Activated CD4-positive, alpha-beta T cell treated with anti-CD3 and anti-CD28 coated beads, Interleukin-2, Interleukin-4, amounts not matched to agents 100 ng/mL and 50 ng/mL, durations not matched to agents 16 hours and 8 hours (primary cell): ENCODE measurements at regions not wholly inside any gene's neighbourhood (a gene's known extent, or its start where the extent isn't known, plus 50 kb on each side); places are given as distances from the start of the nearest gene placed in this dataset.

ENCODE experiments used
- DNase-seq: peaks from one replicate; pipeline ENCODE4 v3.0.0-alpha.2; 2020; ENCODE audit warnings: low spot score

DNA sequence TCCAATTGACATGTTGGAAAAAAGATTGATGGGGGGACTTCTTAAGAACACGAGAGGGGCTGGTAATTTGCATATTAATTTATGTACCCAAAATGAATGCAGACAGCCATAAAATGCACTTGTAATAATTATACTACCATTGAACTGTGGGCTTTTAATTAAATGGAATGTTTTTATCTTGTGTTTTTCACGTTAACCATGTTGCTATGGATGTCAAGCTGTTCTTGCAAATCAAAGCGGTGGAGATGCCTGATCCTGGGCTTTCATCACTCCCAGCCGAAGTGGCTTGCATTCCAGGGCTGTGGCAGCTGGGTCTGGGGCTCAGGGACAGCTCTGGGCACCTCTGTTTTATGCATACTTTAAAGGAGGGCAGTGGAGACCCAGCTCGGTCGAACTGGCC, 179.4 kb upstream of the TMTC4 start:
- DNase-seq: no peak

DNA sequence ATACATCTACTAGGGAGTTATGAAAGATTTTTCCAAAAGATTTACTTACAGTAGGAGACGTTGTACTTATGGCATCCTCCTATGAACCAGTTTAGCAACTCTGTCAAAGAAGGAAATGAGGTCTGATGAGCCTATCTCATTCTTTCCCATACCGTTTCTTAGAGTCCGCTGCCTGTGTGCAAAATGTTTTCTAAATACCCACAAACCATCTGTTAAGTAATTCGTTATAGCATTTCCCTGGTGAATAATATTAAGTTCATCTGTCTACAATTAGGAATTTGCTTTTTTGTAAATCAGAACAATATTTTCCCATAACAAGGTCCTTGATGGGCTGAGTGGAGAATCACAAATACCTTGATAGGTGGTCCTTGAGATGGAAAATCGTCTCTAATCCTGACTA, 178.8 kb upstream of the TMTC4 start:
- no peak for DNase-seq

DNA sequence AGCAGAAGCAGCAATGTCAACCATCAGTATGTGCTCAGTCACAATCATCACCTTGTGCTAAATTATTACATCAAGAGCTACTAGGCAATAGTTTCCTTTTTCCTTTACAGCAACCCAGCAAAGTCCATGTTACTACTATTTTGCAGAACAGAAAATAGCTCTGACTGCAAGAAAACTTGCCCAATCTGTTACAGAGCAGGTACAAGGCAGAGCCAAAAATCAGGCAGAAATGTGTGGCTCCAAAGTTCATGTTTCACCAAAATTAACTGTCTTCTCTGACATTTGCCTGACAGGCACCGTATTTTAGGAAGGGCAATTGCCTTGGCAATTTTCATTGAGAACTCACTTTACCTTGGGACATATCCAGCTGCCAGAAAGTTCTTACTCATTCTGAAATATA, 177.6 kb upstream of the TMTC4 start:
- no peak for DNase-seq

DNA sequence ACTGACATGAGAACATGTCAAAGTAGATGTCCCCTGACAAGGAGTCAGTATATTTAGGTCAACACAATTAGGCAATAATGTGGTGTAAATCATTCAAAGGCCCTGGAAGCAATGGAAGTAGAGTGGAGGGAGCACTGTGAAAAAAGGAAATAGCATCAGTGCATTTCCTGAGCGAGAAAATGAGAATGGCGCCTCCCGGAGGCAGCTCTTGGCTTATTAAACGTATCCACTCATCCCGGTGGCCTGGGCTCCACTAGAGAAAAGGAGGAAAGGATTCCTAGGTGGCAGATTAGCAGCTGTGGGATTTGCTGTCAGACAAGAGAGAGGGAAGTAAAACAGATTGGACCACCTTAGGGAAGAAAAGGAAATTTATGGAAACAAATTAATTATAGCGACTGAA, 173.7 kb upstream of the TMTC4 start:
- no peak for DNase-seq

DNA sequence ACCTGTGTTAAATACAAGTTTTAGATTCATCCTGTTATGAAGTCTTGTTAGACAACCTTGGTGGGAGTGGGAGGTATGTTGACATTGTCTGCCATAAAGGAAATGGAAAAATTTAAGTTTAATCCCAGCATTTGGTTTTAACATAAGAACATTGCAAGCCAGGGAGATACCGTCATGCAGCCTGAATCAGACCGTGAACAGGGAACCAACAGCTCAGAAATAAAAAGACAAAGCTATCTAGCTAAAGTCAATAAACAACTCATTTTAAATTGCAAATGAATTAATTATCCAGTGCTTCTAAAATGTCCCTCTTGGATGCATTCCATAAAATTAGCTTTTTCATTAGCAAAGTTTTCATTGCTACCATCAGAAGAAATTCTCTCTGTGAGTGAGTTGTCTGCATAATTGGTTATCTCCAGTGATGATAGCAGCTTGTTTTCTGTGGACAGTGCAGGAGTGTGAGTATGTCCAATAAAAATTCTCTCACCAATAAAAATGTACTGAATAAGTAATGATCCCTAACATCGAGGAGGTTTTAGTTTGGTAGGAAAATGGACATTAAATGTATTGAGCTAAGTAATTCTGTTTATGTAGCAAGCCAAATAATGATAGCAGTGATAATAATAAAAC, 170.6 kb upstream of the TMTC4 start:
- no peak for DNase-seq

DNA sequence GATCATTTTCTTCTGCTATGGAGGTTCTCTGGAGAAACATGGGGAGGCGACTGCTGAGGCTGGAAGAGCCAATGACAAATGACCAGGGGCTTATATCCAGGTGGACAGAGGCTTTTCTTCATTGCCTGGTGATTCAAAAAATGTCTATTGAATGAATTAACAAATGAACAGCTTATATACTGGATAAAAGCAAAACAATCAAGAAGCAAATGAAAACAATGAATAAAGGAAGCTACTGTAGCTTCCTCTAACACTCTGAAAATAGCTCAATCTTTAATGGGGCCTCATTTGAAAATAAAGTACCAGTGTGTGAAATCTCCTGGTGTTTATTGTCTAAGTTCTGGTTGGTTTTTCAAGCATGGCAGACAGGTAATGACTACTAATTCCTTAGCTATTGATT, 167.5 kb upstream of the TMTC4 start:
- no peak for DNase-seq

DNA sequence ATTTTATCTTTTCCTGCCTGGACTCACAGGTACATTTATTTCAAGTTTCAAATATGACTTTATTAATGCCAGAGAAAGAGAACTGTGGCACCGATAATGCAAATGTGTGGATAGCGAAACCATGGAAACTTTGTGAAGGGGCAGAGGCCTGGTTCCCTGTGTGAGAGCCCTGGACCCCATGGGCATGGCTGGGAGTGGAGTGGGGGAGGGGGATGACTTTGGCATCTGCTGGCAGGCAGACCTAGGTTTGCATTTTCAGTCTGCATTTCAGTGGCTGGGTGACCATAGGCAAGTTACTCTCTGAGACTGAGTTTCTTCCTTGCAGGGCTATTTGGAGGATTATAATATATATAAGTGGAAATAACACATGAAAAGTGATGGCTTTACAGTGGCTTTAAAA, 163.8 kb upstream of the TMTC4 start:
- no peak for DNase-seq

DNA sequence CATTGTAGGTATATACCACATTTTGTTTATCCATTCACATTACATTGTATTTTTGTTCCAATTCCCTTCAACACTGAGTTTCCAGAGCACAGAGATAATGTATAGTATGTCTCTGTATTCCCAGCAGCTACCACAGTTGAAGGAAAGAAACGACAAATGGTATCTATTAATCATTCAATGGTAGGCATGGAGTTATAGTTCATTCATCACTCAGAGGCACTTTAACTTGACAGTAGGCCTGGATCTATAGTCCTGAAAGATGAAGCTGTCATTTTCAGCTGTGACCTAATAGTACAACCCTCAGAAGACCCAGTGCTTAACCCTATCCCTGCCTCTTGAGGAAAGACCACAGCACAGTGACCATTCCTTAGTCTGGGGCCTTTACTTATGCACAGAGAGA, 163.0 kb upstream of the TMTC4 start:
- DNase-seq: no peak

DNA sequence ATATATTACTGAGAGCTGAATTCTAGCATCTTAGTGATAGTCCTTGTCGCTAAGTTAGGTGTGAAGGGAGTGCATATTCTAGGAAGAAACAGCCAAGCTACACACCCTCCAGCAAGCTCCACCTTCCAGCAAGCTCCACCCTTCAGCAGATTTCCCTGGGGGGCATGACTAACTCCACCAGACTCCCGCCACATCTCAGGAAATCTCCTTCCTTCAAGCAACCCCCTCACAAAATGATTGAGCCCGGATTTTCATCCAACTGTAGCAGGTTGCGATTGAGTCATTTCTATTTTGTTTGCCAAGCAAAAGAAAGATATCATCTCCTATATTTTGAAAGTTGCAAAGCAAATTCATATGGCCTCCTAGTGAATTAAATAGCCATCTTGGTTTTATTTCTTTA, 162.1 kb upstream of the TMTC4 start:
- DNase-seq: no peak

DNA sequence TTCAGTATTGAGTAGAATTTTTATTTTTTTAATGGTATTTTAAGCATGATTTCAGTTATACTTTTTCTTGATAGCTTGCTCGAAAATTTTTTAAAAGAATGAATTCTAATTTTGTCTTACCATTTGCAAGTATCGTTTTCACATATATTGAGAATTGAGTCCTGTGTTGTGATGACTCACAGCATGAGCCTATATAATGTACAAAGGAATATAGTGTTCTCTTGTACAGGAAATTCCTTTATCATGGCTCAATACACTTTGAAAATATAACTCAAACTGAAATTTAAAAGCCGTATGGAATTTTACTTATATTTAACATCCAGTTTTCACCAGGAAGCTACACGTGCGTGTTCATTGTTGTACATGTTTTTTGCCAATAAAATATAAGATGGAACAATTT, 161.1 kb upstream of the TMTC4 start:
- no peak for DNase-seq

DNA sequence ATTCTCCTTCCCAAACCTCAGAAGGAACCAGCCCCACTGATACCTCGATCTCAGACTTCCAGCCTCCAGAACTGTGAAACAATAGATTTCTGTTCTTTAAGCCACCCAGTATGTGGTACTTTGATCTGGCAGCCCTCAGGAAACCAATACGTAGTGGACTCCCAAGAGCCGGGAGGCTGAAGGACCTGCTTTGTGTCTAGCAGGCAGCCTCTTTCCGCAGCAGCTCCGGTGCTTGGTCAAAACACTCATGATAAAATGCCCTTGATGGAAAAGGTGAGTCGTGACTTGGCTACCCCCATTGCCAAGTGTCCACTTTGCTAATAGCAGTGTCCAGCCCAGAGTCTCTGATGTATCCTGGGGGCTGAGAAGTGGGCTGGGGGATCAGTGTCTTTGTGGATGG, 158.8 kb upstream of the TMTC4 start:
- no peak for DNase-seq

DNA sequence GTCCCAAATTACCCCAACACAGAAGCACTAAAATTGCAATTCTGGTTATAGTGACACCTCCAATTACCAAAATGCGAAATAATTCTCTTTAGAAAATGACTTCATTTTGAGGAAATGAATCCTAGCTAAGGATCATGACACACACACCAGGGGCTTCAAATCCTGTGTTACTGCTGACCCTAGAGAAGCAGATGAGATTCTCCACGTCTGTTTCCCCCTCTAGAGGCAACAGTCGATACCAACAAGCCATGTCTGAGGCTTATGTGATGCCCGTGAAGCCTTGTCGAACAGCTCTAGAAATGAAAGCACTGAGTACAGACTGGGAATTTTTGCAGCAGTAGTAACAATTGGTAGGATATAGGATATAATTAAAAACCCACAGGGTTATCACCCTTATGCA, 153.6 kb upstream of the TMTC4 start:
- DNase-seq: no peak

DNA sequence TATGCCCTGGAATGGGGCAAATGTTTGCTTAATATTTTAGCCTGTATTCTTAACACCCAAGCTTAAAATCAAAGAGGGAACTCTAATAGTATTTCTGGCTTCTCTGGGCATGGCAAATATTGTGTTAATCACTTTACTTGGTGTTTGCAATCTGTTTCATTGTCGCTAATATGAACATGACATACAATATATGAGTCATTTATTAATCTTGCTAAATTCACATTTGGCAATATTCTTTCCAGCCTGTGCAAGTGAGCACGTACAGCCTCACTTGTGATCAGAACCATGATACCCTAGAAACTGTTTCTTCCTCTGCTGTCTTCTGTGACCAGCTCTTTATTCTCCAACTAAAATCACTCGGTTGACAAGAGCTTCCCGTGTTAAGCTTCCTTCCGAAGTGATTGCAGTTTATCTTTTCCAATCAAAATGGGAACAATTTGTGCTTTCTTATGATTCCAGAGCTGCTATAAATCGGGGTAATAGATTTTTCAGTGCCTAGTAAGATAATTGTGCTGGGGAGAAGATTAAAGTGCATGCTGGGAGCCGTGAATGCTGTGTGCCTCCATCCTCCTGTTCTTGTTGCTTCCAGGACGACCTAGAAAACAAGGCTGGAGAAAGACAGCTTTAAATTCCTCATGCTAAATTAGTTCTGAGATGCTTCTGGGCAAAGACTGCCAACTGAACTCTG, 153.0 kb upstream of the TMTC4 start:
- DNase-seq: no peak

DNA sequence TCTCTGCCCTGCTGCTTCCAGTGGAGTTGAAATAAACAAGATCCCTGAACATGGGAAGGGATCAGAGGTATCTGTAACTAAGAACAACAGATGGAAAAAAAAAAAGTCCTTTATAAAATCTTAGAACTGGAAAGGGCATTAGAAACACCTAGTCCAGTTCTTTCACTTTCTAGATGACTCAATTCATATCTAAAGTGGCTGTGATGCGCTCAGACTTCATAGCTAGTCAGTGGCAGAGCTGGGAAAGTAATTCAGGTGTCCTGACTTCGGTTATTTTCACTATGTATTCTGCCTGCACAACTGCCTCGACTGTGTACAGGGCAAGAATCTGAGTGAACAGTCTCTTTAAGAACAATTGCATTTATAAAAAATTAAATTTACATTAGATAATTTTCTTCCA, 151.8 kb upstream of the TMTC4 start:
- peak; percentile 6 for DNase-seq

DNA sequence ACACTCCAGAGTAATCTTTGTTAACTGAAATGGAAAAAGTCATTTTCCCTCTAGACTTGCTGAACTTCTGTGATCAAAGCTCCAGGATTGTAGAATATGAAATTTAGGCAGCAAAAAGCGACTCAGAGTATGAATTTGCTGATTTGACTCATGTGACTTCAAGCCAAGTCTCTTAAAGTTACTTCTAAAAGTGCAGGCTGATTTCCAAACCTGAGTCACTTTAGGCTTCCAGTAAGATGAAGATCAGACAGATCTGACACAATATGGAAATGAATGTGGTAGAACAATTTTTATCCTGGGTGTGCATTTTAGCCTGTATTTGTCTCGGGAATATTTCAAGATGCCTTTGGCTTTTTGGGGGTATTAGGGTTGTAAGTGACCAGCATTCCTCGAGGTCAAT, 151.0 kb upstream of the TMTC4 start:
- DNase-seq: no peak

DNA sequence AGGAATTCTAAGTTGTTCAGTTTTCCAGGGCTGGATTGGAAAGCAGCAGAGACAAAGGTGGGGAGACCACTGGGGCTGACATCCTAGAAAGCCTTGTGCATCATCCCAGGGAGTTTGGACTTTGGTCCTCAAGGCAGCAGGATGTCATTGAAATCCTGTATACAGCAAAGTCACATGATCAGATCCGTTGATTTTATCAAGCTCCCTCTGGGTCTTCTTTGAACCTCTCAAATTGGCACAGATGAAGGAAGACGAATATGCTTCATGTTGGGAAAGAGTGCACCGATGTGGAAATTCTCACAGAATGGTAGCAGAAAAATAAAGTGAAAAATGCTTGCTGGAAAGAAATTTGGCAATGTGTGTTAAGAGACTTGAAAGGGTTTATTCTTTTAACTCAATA, 149.8 kb upstream of the TMTC4 start:
- no peak for DNase-seq

DNA sequence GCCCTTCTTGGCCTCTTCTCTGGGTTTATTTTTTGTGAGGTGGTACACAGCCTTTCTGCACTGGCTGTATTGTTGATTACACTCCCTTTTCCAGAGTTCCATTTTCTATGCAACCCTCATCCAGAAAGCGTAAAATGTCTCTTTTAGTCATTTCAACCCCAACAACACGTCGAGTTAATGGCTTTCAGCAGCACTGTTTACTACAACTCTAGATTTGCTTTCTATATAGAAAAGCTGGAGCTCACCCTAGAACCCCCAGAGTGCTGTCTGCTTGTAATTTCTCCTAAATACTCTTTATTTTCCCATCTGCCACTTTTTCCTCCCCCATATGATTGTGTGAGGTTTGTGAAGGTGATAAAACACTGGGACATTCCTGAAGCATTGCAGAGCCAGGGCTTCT, 148.9 kb upstream of the TMTC4 start:
- no peak for DNase-seq

DNA sequence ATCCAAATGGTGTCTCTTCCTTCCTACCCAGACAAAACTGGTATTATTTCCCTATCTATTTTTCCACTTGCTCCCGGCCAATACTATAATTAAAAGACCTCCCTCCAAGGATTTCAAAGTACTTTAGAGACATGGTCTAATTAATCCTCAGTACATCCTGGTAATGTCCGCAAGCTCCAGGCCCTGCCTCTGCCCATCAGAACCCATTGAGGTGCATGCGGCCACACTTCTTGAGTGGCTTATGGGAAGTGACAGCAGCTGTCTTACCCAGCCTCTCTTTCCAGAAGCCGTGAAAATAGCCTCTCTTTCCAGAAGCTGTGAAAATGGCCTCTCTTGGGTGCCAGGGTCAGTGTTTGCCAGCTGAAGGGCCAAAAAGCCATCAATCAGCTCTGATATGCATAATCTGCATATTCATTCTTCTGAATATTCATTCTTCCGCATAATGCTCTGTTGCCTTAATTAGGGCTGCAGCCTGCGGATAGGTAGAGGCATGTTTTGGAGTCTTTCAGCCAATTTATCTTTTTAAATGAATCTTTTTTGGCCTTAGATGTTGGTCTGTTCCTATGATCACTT, 148.4 kb upstream of the TMTC4 start:
- DNase-seq: no peak

DNA sequence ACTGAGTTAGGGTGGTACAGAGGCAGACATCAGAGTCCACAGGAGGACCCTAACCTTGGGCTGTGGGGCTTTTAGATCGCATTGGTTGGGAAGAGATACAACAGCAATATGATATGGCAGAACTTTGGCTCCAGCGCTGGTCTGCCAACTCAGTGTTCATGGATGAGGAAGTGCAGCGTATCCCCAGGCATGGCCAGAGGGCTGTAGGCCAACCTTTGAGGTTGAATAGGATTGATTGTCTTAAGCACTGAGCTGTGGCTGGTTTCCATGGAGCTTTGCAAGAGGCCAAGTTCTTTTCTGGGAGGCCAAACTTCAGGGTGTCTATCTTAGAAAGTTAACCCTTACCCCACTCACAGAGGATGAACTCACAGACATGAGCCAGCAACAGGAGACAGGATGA, 144.1 kb upstream of the TMTC4 start:
- no peak for DNase-seq

DNA sequence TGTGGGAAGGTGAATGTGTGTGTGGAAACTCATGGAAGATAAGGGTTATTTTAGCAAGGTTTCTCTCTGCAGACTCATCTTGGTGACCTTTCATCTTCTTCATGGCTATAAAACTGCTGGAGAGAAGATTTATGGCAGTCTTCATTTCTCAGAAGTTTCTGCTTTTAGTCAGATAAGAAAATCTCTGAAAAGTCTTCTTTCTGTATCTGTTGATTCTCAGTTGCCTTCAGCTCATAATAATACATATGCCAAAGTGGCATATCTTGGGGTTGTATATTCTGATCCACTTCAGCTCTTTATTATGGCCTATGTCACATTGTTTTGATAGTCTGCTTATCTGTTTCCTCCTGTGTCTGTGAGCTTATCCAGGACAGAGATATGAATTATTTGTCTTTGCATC, 143.3 kb upstream of the TMTC4 start:
- no peak for DNase-seq

DNA sequence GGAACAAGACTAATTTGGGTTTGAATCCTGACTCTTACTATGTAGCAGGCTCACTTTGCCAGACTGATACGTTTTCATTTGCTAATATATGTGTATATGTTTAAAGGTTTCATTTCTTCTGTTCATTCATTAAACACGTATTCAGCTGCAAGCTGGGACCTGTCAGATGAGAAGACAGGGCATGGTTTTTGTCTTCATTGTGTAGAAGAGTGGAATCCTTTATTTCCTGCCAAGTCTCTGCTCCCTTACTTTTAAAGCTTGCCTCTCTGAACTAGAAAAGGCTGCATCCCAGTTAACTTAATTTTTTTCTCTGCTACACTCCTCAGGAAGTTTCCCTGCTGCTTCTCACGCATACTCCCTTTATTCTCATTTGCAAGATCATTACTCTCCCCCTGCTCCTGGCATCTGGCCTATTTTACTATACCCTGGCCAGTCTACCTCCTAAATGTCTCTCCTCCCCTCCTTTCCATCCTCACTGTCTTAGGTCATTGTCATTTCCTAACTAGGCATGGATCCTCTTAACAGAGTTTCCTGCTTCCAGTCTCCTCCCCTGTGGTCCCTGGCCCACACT, 141.0 kb upstream of the TMTC4 start:
- no peak for DNase-seq

DNA sequence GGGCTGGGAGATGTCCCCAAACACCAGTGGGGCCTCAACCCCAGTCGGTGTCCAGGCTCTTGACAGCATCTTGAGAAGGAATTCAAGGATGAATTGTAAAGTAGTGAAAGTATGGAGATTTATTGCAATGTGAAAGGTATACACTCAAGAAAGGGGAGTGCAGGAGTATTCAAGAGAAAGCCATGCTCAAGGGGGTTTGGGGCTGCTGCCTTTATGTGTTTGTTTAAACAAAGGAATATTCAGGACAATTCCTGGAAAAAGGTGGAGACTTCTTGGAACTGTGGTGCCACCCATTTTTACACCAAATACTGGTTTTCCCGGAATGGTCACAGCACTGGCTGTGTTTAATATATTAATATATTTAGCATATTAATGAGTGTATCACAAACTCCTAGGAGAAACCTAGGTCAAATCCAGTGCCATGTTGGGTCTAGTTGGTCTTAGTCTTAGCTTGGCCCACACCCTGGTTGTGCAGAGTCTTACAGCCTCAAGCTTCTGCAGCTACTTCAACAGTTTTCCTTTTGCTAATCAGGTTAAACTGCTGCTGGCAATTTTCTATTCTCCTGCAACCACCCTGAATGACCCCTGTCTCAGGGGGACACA, 138.5 kb upstream of the TMTC4 start:
- no peak for DNase-seq

DNA sequence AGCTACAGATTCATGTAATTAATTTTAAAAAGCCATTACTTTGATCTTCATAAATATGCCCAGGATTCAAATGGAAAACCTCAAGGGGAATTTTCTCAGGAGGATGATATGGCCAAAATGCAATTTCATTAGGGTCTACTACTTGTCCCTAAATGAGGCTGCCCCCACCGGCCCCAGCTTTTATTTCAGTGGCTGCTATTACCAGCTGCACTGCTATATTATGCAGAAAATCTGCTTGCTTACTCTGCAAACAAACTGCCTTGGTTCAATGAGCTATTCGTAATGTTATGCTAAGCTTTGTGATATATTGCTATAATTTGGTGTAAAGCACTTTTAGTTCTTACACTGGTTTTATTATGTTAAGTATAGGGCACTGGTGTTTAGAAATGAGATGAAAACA, 137.3 kb upstream of the TMTC4 start:
- no peak for DNase-seq
